Fibroblast of lung (primary cell): ENCODE measurements at regions not wholly inside any gene's neighbourhood (a gene's known extent, or its start where the extent isn't known, plus 50 kb on each side); places are given as distances from the start of the nearest gene placed in this dataset.

Experiments used
- DNase-seq, 2 donors: peaks; one replicate each; pipeline versions ENCODE4 v3.0.0 to v3.0.0-alpha.2; 2010; ENCODE audit warnings: low read depth in 2 of 2
- H2AFZ ChIP-seq: 2 replicates; pipeline ENCODE4 v1.5.1; 2012; ENCODE audit warnings: low read length, control low read depth, inconsistent platforms
- H3K27ac ChIP-seq: 2 replicates; pipeline ENCODE4 v1.5.1; 2011; ENCODE audit warnings: low read length, control low read depth; ENCODE audit not compliant: insufficient read depth
- H3K27me3 ChIP-seq: 2 replicates; pipeline ENCODE4 v1.5.1; 2011; ENCODE audit warnings: mild to moderate bottlenecking, low read length; ENCODE audit not compliant: control insufficient read depth, insufficient read depth
- H3K36me3 ChIP-seq: 2 replicates; pipeline ENCODE4 v1.5.1; 2011; ENCODE audit warnings: low read length; ENCODE audit not compliant: control insufficient read depth, insufficient read depth
- H3K4me1 ChIP-seq: 2 replicates; pipeline ENCODE4 v1.5.1; 2011; ENCODE audit warnings: low read length; ENCODE audit not compliant: control insufficient read depth, insufficient read depth; ENCODE audit errors: extremely low read depth
- H3K4me2 ChIP-seq: 2 replicates; pipeline ENCODE4 v1.5.1; 2011; ENCODE audit warnings: low read length, control low read depth; ENCODE audit not compliant: insufficient read depth; ENCODE audit errors: extremely low read depth
- H3K4me3 ChIP-seq, 4 experiments: fragments of 200-600 bp in 1 of 4; sonication (generic) in 1 of 4; replicated peaks in 1 of 4; 2 replicates each; pipeline ENCODE4 v1.5.1; 2011 to 2016; ENCODE audit warnings: low read length in 4 of 4, low read depth in 3 of 4, mild to moderate bottlenecking in 3 of 4, control low read depth in 2 of 4, inconsistent platforms in 1 of 4, mixed read lengths in 1 of 4; ENCODE audit not compliant: insufficient read depth in 1 of 4; ENCODE audit errors: control extremely low read depth in 1 of 4
- H3K79me2 ChIP-seq: 2 replicates; pipeline ENCODE4 v1.5.1; 2012; ENCODE audit warnings: mild to moderate bottlenecking, low read length, inconsistent platforms; ENCODE audit not compliant: control insufficient read depth, insufficient read depth
- H3K9ac ChIP-seq: 2 replicates; pipeline ENCODE4 v1.5.1; 2011; ENCODE audit warnings: mild to moderate bottlenecking, low read length, control low read depth; ENCODE audit not compliant: insufficient read depth
- H3K9me3 ChIP-seq: 2 replicates; pipeline ENCODE4 v1.5.1; 2012; ENCODE audit warnings: low read depth, low read length; ENCODE audit not compliant: control insufficient read depth, insufficient read depth
- H4K20me1 ChIP-seq: 2 replicates; pipeline ENCODE4 v1.5.1; 2011; ENCODE audit warnings: low read length; ENCODE audit not compliant: control insufficient read depth, insufficient read depth; ENCODE audit errors: extremely low read depth
- EZH2 ChIP-seq: IDR thresholded peaks from 2 replicates; pipeline ENCODE4 v1.5.1; 2012; ENCODE audit warnings: low read length, control low read depth, mild to moderate bottlenecking; ENCODE audit errors: missing control alignments
- TF ChIP-seq, protein P1 (sequence below), 2 donors: IDR thresholded peaks in 1 of 2; conservative IDR thresholded peaks in 1 of 2; 1 replicate in 1 of 2; 2 replicates in 1 of 2; pipeline ENCODE4 v1.5.1; 2011 to 2012; ENCODE audit warnings: low read length in 2 of 2, control low read depth in 1 of 2, inconsistent platforms in 1 of 2, low read depth in 1 of 2, mild to moderate bottlenecking in 1 of 2

DNA sequence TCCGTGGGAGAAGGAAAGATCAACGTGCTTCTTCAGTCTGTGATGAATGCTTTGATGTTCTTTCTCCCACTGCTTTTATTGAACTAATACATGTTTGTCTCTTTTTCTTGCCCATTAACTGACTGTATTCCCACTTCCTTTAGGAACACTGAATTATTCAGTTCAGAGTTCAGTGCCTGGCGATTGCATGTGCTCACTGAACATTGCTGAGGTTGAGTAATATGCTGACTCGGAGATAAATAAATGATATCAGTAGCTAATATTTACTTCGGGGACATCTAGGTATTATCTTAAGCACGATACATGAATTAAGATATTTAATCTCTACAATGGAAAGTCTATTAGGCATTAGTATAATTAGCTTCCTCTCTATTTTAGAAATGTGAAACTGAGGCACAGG lies 102.3 kb upstream of the OR5AK2 start:
- Histone ChIP-seq H2AFZ (no peak overlapping the region), H3K9me3 (no peaks in the 10 kb centered on the region), H3K36me3 (no peaks in the 10 kb centered on the region), H3K4me2 (no peak overlapping the region), H3K4me1 (no peaks in the 10 kb centered on the region), H3K27me3 (no peaks in the 10 kb centered on the region), H3K4me3 (no peak overlapping the region), H3K27ac (no peak overlapping the region), H3K9ac (no peak overlapping the region), H3K79me2 (no peaks in the 10 kb centered on the region), H4K20me1 (no peaks in the 10 kb centered on the region)
- no peak for DNase-seq
- TF ChIP-seq, protein P1, sequence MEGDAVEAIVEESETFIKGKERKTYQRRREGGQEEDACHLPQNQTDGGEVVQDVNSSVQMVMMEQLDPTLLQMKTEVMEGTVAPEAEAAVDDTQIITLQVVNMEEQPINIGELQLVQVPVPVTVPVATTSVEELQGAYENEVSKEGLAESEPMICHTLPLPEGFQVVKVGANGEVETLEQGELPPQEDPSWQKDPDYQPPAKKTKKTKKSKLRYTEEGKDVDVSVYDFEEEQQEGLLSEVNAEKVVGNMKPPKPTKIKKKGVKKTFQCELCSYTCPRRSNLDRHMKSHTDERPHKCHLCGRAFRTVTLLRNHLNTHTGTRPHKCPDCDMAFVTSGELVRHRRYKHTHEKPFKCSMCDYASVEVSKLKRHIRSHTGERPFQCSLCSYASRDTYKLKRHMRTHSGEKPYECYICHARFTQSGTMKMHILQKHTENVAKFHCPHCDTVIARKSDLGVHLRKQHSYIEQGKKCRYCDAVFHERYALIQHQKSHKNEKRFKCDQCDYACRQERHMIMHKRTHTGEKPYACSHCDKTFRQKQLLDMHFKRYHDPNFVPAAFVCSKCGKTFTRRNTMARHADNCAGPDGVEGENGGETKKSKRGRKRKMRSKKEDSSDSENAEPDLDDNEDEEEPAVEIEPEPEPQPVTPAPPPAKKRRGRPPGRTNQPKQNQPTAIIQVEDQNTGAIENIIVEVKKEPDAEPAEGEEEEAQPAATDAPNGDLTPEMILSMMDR (conservative IDR thresholded peaks at IDR 0.05 in 1 of 2, IDR thresholded peaks at IDR 0.05 in 1 of 2; ENCODE audit: low read depth in 1 of 2, low read length in 2 of 2), result no peak
- no peak for TF ChIP-seq EZH2

DNA sequence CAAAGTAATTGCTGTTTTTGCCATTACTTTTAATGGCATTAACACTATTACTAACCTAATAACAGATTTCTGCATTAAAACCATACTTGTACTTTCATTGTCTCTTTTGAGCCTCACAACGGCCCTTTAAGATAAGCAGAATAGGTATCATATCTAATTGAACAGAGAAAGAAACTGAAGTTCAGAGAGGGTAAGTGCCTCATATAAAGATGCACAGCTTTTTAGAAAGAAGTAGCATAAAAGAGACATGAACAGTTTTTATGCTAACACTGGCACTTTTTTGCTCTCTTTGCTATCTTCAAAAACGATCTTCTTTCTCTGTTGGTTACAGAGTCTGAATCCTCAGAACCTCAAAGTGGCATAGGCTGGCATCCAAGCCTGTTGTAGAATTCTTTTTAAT lies 102.9 kb upstream of the OR5AK2 start:
- Histone ChIP-seq H4K20me1 (no peaks in the 10 kb centered on the region), H3K4me3 (no peak overlapping the region), H3K4me2 (no peak overlapping the region), H2AFZ (no peak overlapping the region), H3K79me2 (no peaks in the 10 kb centered on the region), H3K36me3 (no peaks in the 10 kb centered on the region), H3K27me3 (no peaks in the 10 kb centered on the region), H3K9me3 (no peaks in the 10 kb centered on the region), H3K27ac (no peak overlapping the region), H3K4me1 (no peaks in the 10 kb centered on the region), H3K9ac (no peak overlapping the region)
- DNase-seq, result no peak
- no peak for TF ChIP-seq EZH2
- TF ChIP-seq, protein P1 (conservative IDR thresholded peaks at IDR 0.05 in 1 of 2, IDR thresholded peaks at IDR 0.05 in 1 of 2; ENCODE audit: low read depth in 1 of 2, low read length in 2 of 2), result no peak

DNA sequence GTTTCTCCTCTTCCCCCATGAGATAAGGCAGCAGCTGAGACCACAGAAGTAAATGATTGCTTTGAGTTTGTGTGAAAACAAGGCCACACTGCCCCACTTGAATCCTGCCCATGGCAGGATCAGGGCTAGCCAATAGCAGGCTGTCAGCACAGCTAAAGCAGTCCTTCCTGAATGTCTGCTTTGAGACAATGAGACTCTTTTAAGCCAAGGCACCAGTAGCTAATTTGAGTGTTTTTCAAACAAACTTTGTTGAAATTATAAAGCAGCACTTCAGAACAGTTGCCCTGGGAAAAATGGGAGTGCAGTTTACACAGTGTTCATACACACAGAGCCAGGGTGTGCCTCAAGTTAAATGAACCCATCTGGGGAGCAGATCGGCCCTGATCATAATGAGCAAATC lies 103.5 kb upstream of the OR5AK2 start:
- Histone ChIP-seq H3K27me3 (no peaks in the 10 kb centered on the region), H3K27ac (no peak overlapping the region), H4K20me1 (no peaks in the 10 kb centered on the region), H3K9ac (no peak overlapping the region), H2AFZ (no peak overlapping the region), H3K4me2 (no peak overlapping the region), H3K9me3 (no peaks in the 10 kb centered on the region), H3K4me3 (no peak overlapping the region), H3K36me3 (no peaks in the 10 kb centered on the region), H3K4me1 (no peaks in the 10 kb centered on the region), H3K79me2 (no peaks in the 10 kb centered on the region)
- DNase-seq, result no peak
- TF ChIP-seq, protein P1 (conservative IDR thresholded peaks at IDR 0.05 in 1 of 2, IDR thresholded peaks at IDR 0.05 in 1 of 2; ENCODE audit: low read depth in 1 of 2, low read length in 2 of 2), result no peak
- TF ChIP-seq EZH2, result no peak
